ENCODE measurements at regions not wholly inside any gene's neighbourhood (a gene's known extent, or its start where the extent isn't known, plus 50 kb on each side); places are given as distances from the start of the nearest gene placed in this dataset.

GRCh38 chr1:217036757-217037156, 313.5 kb upstream of the ESRRG start:
- DNase-seq (ENCODE audit: low spot score), result no peak

GRCh38 chr1:217032715-217033367, 309.6 kb upstream of the ESRRG start:
- no peak for TF ChIP-seq CTCF (IDR thresholded peaks at IDR 0.05)
- H3K27ac ChIP-seq, result no peak overlapping the region
- no peak overlapping the region for H3K4me3 ChIP-seq
- no peak for DNase-seq (ENCODE audit: low spot score)

More at GRCh38 chr1:217036757-217037156, 313.5 kb upstream of the ESRRG start:
- Histone ChIP-seq H3K4me3 (no peak overlapping the region), H3K27ac (no peak overlapping the region)
- TF ChIP-seq CTCF (IDR thresholded peaks at IDR 0.05), result no peak

- DNase-seq (ENCODE audit: low spot score), result no peak
- Histone ChIP-seq H3K4me3 (peak overlapping the region; percentile 16), H3K27ac (peak overlapping the region; percentile 2 to 79)
- no peak for TF ChIP-seq CTCF (IDR thresholded peaks at IDR 0.05)
Observed at GRCh38 chr1:217029281-217030157, 306.3 kb upstream of the ESRRG start.

GRCh38 chr1:217027403-217028080, 304.3 kb upstream of the ESRRG start:
- no peak overlapping the region for H3K4me3 ChIP-seq
- H3K27ac ChIP-seq, result no peak overlapping the region
- no peak for DNase-seq (ENCODE audit: low spot score)
- TF ChIP-seq CTCF (IDR thresholded peaks at IDR 0.05), result no peak

- DNase-seq (ENCODE audit: low spot score), result no peak
- Histone ChIP-seq H3K27ac (no peak overlapping the region), H3K4me3 (no peak overlapping the region)
- TF ChIP-seq CTCF (IDR thresholded peaks at IDR 0.05), result no peak
Observed at GRCh38 chr1:217026531-217026930, 303.3 kb upstream of the ESRRG start.

- no peak for TF ChIP-seq CTCF (IDR thresholded peaks at IDR 0.05)
- no peak overlapping the region for H3K4me3 ChIP-seq
- DNase-seq (ENCODE audit: low spot score), result no peak
- no peak overlapping the region for H3K27ac ChIP-seq
Observed at GRCh38 chr1:217025381-217025780, 302.2 kb upstream of the ESRRG start.
